GM19351 (cell line): ENCODE measurements at regions not wholly inside any gene's neighbourhood (a gene's known extent, or its start where the extent isn't known, plus 50 kb on each side); places are given as distances from the start of the nearest gene placed in this dataset.
"Not testable (repeated sequence)": the region's sequence is repeated elsewhere in the genome, so short reads cannot be mapped to it uniquely, and the experiment has no call there.

Source experiments
- ATAC-seq: cut with Tn5 transposase; IDR thresholded peaks from one replicate; pipeline ENCODE4 v1.9.1; 2021; ENCODE audit warnings: mild to moderate bottlenecking, moderate library complexity; ENCODE audit not compliant: unreplicated experiment

- ATAC-seq = no peak
Measured at GRCh38 chr2:207321514-207321913, 155.8 kb upstream of the KLF7 start.

- no peak for ATAC-seq
Measured at GRCh38 chr2:207324001-207324400, 158.3 kb upstream of the KLF7 start.

GRCh38 chr2:207327513-207327912 is 161.8 kb upstream of the KLF7 start:
- ATAC-seq = peak; percentile 24

- ATAC-seq = peak; percentile 38
Measured at GRCh38 chr2:207328944-207329386, 163.2 kb upstream of the KLF7 start.

GRCh38 chr2:207330912-207331311 is 165.2 kb upstream of the KLF7 start:
- peak; percentile 57 for ATAC-seq

GRCh38 chr2:207331674-207332073 is 165.9 kb upstream of the KLF7 start:
- ATAC-seq = no peak

GRCh38 chr2:207332480-207333212 is 166.9 kb upstream of the KLF7 start:
- no peak for ATAC-seq

GRCh38 chr2:207333599-207334300 is 168.0 kb upstream of the KLF7 start:
- ATAC-seq = no peak

GRCh38 chr2:207334301-207334623 is 168.5 kb upstream of the KLF7 start:
- ATAC-seq = no peak

- ATAC-seq = peak; percentile 23
Measured at GRCh38 chr2:207334624-207335371, 169.1 kb upstream of the KLF7 start.

- peak; percentile 37 for ATAC-seq
Measured at GRCh38 chr2:207337234-207338219, 171.8 kb upstream of the KLF7 start.

GRCh38 chr2:207338220-207338607 is 172.5 kb upstream of the KLF7 start:
- ATAC-seq = no peak

GRCh38 chr2:207338610-207339009 is 172.9 kb upstream of the KLF7 start:
- ATAC-seq = no peak

GRCh38 chr2:207341112-207341750 is 175.5 kb upstream of the KLF7 start:
- ATAC-seq = no peak

- ATAC-seq = no peak
Measured at GRCh38 chr2:207341804-207342203, 176.1 kb upstream of the KLF7 start.

GRCh38 chr2:207344596-207345394 is 179.0 kb upstream of the KLF7 start:
- ATAC-seq = not testable (repeated sequence)

GRCh38 chr2:207351171-207351570 is 178.6 kb upstream of the CREB1 start:
- no peak for ATAC-seq

GRCh38 chr2:207352978-207353671 is 176.6 kb upstream of the CREB1 start:
- peak; percentile 66 for ATAC-seq

- ATAC-seq = no peak
Measured at GRCh38 chr2:207353836-207354235, 175.9 kb upstream of the CREB1 start.
